ENCODE measurements at regions not wholly inside any gene's neighbourhood (a gene's known extent, or its start where the extent isn't known, plus 50 kb on each side); places are given as distances from the start of the nearest gene placed in this dataset.

DNA sequence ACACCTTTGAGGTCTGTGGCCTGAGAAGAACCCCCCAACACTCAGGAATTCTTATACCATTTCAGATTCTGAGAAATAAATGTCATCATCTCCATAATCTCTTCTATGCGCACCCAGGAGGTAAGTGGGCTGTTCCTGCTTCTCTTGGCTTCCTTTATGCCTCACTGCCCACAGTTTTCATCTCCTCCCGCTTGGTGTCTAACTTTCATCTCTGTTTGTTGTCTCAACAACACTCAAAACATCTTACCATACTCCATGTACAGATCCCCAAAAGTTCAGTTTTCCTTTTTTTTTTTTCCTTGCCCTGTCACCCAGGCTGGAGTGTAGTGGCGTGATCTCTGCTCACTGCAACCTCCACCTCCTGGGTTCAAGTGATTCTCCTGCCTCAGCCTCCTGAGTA, 170.2 kb upstream of the FREM1 start:
- TF ChIP-seq, protein P1, sequence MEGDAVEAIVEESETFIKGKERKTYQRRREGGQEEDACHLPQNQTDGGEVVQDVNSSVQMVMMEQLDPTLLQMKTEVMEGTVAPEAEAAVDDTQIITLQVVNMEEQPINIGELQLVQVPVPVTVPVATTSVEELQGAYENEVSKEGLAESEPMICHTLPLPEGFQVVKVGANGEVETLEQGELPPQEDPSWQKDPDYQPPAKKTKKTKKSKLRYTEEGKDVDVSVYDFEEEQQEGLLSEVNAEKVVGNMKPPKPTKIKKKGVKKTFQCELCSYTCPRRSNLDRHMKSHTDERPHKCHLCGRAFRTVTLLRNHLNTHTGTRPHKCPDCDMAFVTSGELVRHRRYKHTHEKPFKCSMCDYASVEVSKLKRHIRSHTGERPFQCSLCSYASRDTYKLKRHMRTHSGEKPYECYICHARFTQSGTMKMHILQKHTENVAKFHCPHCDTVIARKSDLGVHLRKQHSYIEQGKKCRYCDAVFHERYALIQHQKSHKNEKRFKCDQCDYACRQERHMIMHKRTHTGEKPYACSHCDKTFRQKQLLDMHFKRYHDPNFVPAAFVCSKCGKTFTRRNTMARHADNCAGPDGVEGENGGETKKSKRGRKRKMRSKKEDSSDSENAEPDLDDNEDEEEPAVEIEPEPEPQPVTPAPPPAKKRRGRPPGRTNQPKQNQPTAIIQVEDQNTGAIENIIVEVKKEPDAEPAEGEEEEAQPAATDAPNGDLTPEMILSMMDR (IDR thresholded peaks at IDR 0.05) = no peak
- no peaks in the 10 kb centered on the region for H3K9me3 Mint-ChIP-seq (ENCODE audit: low read depth)
- no peaks in the 10 kb centered on the region for H3K36me3 Mint-ChIP-seq (ENCODE audit: low read depth)
- H3K4me3 Mint-ChIP-seq (ENCODE audit: unreplicated experiment) = no peak overlapping the region
- no peak overlapping the region for H3K27ac Mint-ChIP-seq (ENCODE audit: unreplicated experiment)
- H3K27me3 Mint-ChIP-seq (ENCODE audit: low read depth) = peaks cover 4% of the 10 kb centered on the region
- no peak for DNase-seq (ENCODE audit: low spot score)
- no peaks in the 10 kb centered on the region for H3K4me1 Mint-ChIP-seq (ENCODE audit: low read depth)

GRCh38 chr9:15079989-15080388, 169.8 kb upstream of the FREM1 start:
- no peak overlapping the region for H3K27ac Mint-ChIP-seq (ENCODE audit: unreplicated experiment)
- H3K27me3 Mint-ChIP-seq (ENCODE audit: low read depth) = peaks cover 6% of the 10 kb centered on the region
- no peak overlapping the region for H3K4me3 Mint-ChIP-seq (ENCODE audit: unreplicated experiment)
- TF ChIP-seq, protein P1 (IDR thresholded peaks at IDR 0.05) = no peak
- no peaks in the 10 kb centered on the region for H3K4me1 Mint-ChIP-seq (ENCODE audit: low read depth)
- no peaks in the 10 kb centered on the region for H3K36me3 Mint-ChIP-seq (ENCODE audit: low read depth)
- peaks cover 3% of the 10 kb centered on the region for H3K9me3 Mint-ChIP-seq (ENCODE audit: low read depth)
- DNase-seq (ENCODE audit: low spot score) = no peak

- H3K36me3 Mint-ChIP-seq (ENCODE audit: low read depth) = no peaks in the 10 kb centered on the region
- H3K27ac Mint-ChIP-seq (ENCODE audit: unreplicated experiment) = no peak overlapping the region
- no peak overlapping the region for H3K4me3 Mint-ChIP-seq (ENCODE audit: unreplicated experiment)
- peaks cover 8% of the 10 kb centered on the region for H3K27me3 Mint-ChIP-seq (ENCODE audit: low read depth)
- no peak for DNase-seq (ENCODE audit: low spot score)
- peaks cover 3% of the 10 kb centered on the region for H3K9me3 Mint-ChIP-seq (ENCODE audit: low read depth)
- TF ChIP-seq, protein P1 (IDR thresholded peaks at IDR 0.05) = no peak
- H3K4me1 Mint-ChIP-seq (ENCODE audit: low read depth) = no peaks in the 10 kb centered on the region
Observed at GRCh38 chr9:15077946-15078729, 167.9 kb upstream of the FREM1 start.

GRCh38 chr9:15073620-15074019, 163.4 kb upstream of the FREM1 start:
- Mint-ChIP-seq H3K4me3 (ENCODE audit: unreplicated experiment) (no peak overlapping the region), H3K4me1 (ENCODE audit: low read depth) (no peaks in the 10 kb centered on the region), H3K9me3 (ENCODE audit: low read depth) (peaks cover 3% of the 10 kb centered on the region), H3K27ac (ENCODE audit: unreplicated experiment) (no peak overlapping the region), H3K36me3 (ENCODE audit: low read depth) (no peaks in the 10 kb centered on the region), H3K27me3 (ENCODE audit: low read depth) (peaks cover 10% of the 10 kb centered on the region)
- DNase-seq (ENCODE audit: low spot score) = no peak
- TF ChIP-seq, protein P1 (IDR thresholded peaks at IDR 0.05) = no peak

GRCh38 chr9:15070716-15071115, 160.5 kb upstream of the FREM1 start:
- Mint-ChIP-seq H3K4me3 (ENCODE audit: unreplicated experiment) (no peak overlapping the region), H3K36me3 (ENCODE audit: low read depth) (peaks cover 1% of the 10 kb centered on the region), H3K27me3 (ENCODE audit: low read depth) (peaks cover 6% of the 10 kb centered on the region), H3K4me1 (ENCODE audit: low read depth) (no peaks in the 10 kb centered on the region), H3K27ac (ENCODE audit: unreplicated experiment) (no peak overlapping the region), H3K9me3 (ENCODE audit: low read depth) (peaks cover 8% of the 10 kb centered on the region)
- DNase-seq (ENCODE audit: low spot score) = no peak
- TF ChIP-seq, protein P1 (IDR thresholded peaks at IDR 0.05) = no peak

Data from chondrocyte (in vitro differentiated cells).